RWPE2 (cell line): ENCODE measurements at regions not wholly inside any gene's neighbourhood (a gene's known extent, or its start where the extent isn't known, plus 50 kb on each side); places are given as distances from the start of the nearest gene placed in this dataset.

ENCODE experiments used
- ATAC-seq: fragments of 200-7000 bp; cut with Tn5 transposase; 3 replicates; pipeline ENCODE4 v1.9.1; 2021; ENCODE audit warnings: low read depth
- DNase-seq: peaks from one replicate; pipeline ENCODE4 v3.0.0-alpha.2; 2020; ENCODE audit warnings: low spot score
- H3K27ac ChIP-seq: fragments of 450-650 bp; 2 replicates; pipeline ENCODE4 v1.5.1; 2017; ENCODE audit warnings: mild to moderate bottlenecking; ENCODE audit not compliant: poor library complexity, severe bottlenecking
- H3K27me3 ChIP-seq: fragments of 250-450 bp; sonication (Bioruptor Pico); 2 replicates; pipeline ENCODE4 v1.5.1; 2021; ENCODE audit warnings: mild to moderate bottlenecking, moderate library complexity; ENCODE audit not compliant: insufficient read depth, poor library complexity, severe bottlenecking
- H3K36me3 ChIP-seq: fragments of 250-450 bp; sonication (Bioruptor Pico); 2 replicates; pipeline ENCODE4 v1.5.1; 2020; ENCODE audit warnings: low read depth, mild to moderate bottlenecking, moderate library complexity
- H3K4me1 ChIP-seq: fragments of 250-450 bp; sonication (Bioruptor Pico); 2 replicates; pipeline ENCODE4 v1.5.1; 2021; ENCODE audit warnings: mild to moderate bottlenecking, moderate library complexity; ENCODE audit not compliant: insufficient read depth, poor library complexity, severe bottlenecking
- H3K4me3 ChIP-seq: fragments of 250-450 bp; sonication (Bioruptor Pico); 2 replicates; pipeline ENCODE4 v1.5.1; 2021; ENCODE audit warnings: mild to moderate bottlenecking, moderate library complexity; ENCODE audit not compliant: severe bottlenecking
- H3K9me3 ChIP-seq: fragments of 250-450 bp; sonication (Bioruptor Pico); 2 replicates; pipeline ENCODE4 v1.5.1; 2021; ENCODE audit warnings: mild to moderate bottlenecking, moderate library complexity; ENCODE audit not compliant: severe bottlenecking
- CTCF ChIP-seq: fragments of 450-650 bp; IDR thresholded peaks from one replicate; pipeline ENCODE4 v1.5.1; 2017; ENCODE audit warnings: mild to moderate bottlenecking, moderate library complexity; ENCODE audit not compliant: poor library complexity, severe bottlenecking

DNA sequence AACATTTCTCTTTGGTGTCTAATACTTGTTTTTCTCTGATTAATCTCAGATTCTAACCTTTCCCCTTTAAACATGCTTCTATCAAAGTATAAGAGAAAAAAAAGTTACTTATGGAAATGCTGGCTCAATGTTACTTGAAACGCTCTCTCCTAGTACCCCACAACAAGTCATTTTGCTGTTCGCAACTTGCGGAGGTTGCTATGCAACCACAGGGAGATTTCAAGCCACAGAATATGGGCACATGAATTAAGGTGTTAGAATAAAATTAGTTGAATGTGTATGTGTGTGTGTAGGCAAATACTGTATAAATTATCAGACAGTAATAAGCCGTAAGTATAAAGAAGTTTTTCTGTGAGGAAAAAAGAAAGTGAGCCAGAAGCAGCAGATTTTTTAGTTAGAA, 80.6 kb downstream of the CCDC59 start:
- TF ChIP-seq CTCF, result no peak
- no peak for ATAC-seq
- Histone ChIP-seq H3K27ac (no peak overlapping the region), H3K4me3 (no peak overlapping the region), H3K9me3 (no peaks in the 10 kb centered on the region), H3K36me3 (no peaks in the 10 kb centered on the region), H3K4me1 (no peaks in the 10 kb centered on the region), H3K27me3 (no peaks in the 10 kb centered on the region)
- no peak for DNase-seq

DNA sequence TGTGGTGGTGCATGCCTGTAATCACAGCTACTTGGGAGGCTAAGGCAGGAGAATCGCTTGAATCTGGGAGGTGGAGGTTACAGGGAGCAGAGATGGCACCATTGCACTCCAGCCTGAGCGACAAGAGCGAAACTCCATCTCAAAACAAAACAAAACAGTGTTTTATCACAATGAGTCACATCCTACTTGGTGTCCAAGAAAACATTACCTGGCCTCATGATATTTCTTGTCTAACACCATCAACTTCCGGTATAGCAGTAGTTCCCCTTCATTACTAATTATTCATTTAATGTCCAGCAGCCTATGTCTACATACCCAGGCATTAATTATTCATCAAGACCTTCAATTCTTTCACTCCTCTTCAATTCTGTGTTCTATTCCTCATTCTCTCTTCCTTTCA, 115.5 kb downstream of the CCDC59 start:
- no peak for DNase-seq
- Histone ChIP-seq H3K36me3 (no peaks in the 10 kb centered on the region), H3K4me3 (no peak overlapping the region), H3K27ac (no peak overlapping the region), H3K9me3 (no peaks in the 10 kb centered on the region), H3K27me3 (no peaks in the 10 kb centered on the region), H3K4me1 (no peaks in the 10 kb centered on the region)
- no peak for TF ChIP-seq CTCF
- no peak for ATAC-seq

GRCh38 chr12:82225871-82226270, 132.3 kb downstream of the CCDC59 start:
- H3K4me1 ChIP-seq, result no peaks in the 10 kb centered on the region
- TF ChIP-seq CTCF, result no peak
- H3K9me3 ChIP-seq, result no peaks in the 10 kb centered on the region
- no peak for DNase-seq
- no peak overlapping the region for H3K27ac ChIP-seq
- ATAC-seq, result no peak
- H3K4me3 ChIP-seq, result no peak overlapping the region
- no peaks in the 10 kb centered on the region for H3K36me3 ChIP-seq
- no peaks in the 10 kb centered on the region for H3K27me3 ChIP-seq

- H3K27ac ChIP-seq, result no peak overlapping the region
- H3K4me3 ChIP-seq, result no peak overlapping the region
- H3K4me1 ChIP-seq, result no peaks in the 10 kb centered on the region
- ATAC-seq (no peak), DNase-seq (no peak)
- TF ChIP-seq CTCF, result no peak
- H3K36me3 ChIP-seq, result no peaks in the 10 kb centered on the region
- no peaks in the 10 kb centered on the region for H3K9me3 ChIP-seq
- no peaks in the 10 kb centered on the region for H3K27me3 ChIP-seq
These were observed 134.8 kb downstream of the CCDC59 start for GRCh38 chr12:82223426-82223825.

DNA sequence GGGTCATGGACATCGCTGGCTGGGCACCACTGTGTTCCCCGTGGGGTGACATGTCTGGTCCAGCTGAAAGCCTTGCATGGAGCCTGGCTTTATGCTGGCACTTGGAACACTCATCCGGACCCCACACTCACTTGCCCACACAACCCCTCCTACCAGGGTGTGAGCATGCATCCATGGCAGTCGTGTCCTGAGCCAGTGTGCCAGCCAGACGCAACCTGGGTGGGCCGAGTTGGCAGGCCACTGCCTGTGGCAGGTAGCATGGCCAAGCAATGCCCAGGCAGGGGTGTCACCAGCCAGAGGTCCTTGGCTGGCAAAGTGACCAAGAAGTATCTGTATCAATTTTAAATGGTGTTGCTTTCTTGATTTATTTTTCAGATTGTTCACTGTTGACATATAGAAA, 141.7 kb downstream of the CCDC59 start:
- DNase-seq, result no peak
- no peak for ATAC-seq

More for the DNA sequence above, 141.7 kb downstream of the CCDC59 start:
- Histone ChIP-seq H3K4me1 (no peaks in the 10 kb centered on the region), H3K9me3 (no peaks in the 10 kb centered on the region), H3K27ac (no peak overlapping the region), H3K4me3 (no peak overlapping the region), H3K27me3 (no peaks in the 10 kb centered on the region), H3K36me3 (no peaks in the 10 kb centered on the region)
- no peak for TF ChIP-seq CTCF
